ENCODE measurements at regions not wholly inside any gene's neighbourhood (a gene's known extent, or its start where the extent isn't known, plus 50 kb on each side); places are given as distances from the start of the nearest gene placed in this dataset.

- no peak for TF ChIP-seq CTCF (IDR thresholded peaks at IDR 0.05; ENCODE audit: borderline replicate concordance, control extremely low read depth, extremely low read depth, insufficient read depth, missing control alignments)
- no peak for DNase-seq (ENCODE audit: low spot score)
- in situ Hi-C loops (cut with MboI; ENCODE audit: low sequenced_read_pairs, unreplicated experiment), result no loop called here
Measured at GRCh38 chr6:16035488-16036080, 93.3 kb upstream of the MYLIP start.

GRCh38 chr6:16033214-16033613 lies 95.7 kb upstream of the MYLIP start:
- TF ChIP-seq CTCF (IDR thresholded peaks at IDR 0.05; ENCODE audit: borderline replicate concordance, control extremely low read depth, extremely low read depth, insufficient read depth, missing control alignments), result no peak
- no peak for DNase-seq (ENCODE audit: low spot score)
- in situ Hi-C loops (cut with MboI; ENCODE audit: low sequenced_read_pairs, unreplicated experiment), result no loop called here

- no peak for TF ChIP-seq CTCF (IDR thresholded peaks at IDR 0.05; ENCODE audit: borderline replicate concordance, control extremely low read depth, extremely low read depth, insufficient read depth, missing control alignments)
- in situ Hi-C loops (cut with MboI; ENCODE audit: low sequenced_read_pairs, unreplicated experiment), result no loop called here
- no peak for DNase-seq (ENCODE audit: low spot score)
Measured at GRCh38 chr6:16031278-16031981, 97.5 kb upstream of the MYLIP start.

- TF ChIP-seq CTCF (IDR thresholded peaks at IDR 0.05; ENCODE audit: borderline replicate concordance, control extremely low read depth, extremely low read depth, insufficient read depth, missing control alignments), result no peak
- in situ Hi-C loops (cut with MboI; ENCODE audit: low sequenced_read_pairs, unreplicated experiment), result no loop called here
- no peak for DNase-seq (ENCODE audit: low spot score)
Measured at GRCh38 chr6:16028966-16029365, 99.9 kb upstream of the MYLIP start.

- in situ Hi-C loops (cut with MboI; ENCODE audit: low sequenced_read_pairs, unreplicated experiment), result no loop called here
- no peak for TF ChIP-seq CTCF (IDR thresholded peaks at IDR 0.05; ENCODE audit: borderline replicate concordance, control extremely low read depth, extremely low read depth, insufficient read depth, missing control alignments)
- no peak for DNase-seq (ENCODE audit: low spot score)
Measured at GRCh38 chr6:16020259-16020658, 108.6 kb upstream of the MYLIP start.

GRCh38 chr6:16019462-16019861 lies 109.4 kb upstream of the MYLIP start:
- DNase-seq (ENCODE audit: low spot score), result no peak
- no peak for TF ChIP-seq CTCF (IDR thresholded peaks at IDR 0.05; ENCODE audit: borderline replicate concordance, control extremely low read depth, extremely low read depth, insufficient read depth, missing control alignments)
- in situ Hi-C loops (cut with MboI; ENCODE audit: low sequenced_read_pairs, unreplicated experiment), result no loop called here

Measured in GM13976 (cell line).